Mucosa of rectum (tissue), 2 donors: ENCODE measurements at regions not wholly inside any gene's neighbourhood (a gene's known extent, or its start where the extent isn't known, plus 50 kb on each side); places are given as distances from the start of the nearest gene placed in this dataset.
"Not testable (repeated sequence)": the region's sequence is repeated elsewhere in the genome, so short reads cannot be mapped to it uniquely, and the experiment has no call there.

Source experiments
- H3K27ac ChIP-seq, 2 donors: one replicate each; pipeline ENCODE4 v1.7.0; 2013; ENCODE audit warnings: inconsistent platforms in 2 of 2, low read depth in 2 of 2, low read length in 2 of 2
- H3K27me3 ChIP-seq, 2 donors: one replicate each; pipeline ENCODE4 v1.7.0; 2013; ENCODE audit warnings: low read length in 2 of 2; ENCODE audit not compliant: control insufficient read depth in 2 of 2, insufficient read depth in 2 of 2
- H3K36me3 ChIP-seq, 2 donors: one replicate each; pipeline ENCODE4 v1.7.0; 2013; ENCODE audit warnings: low read length in 2 of 2; ENCODE audit not compliant: control insufficient read depth in 2 of 2, insufficient read depth in 2 of 2
- H3K4me1 ChIP-seq, 2 donors: one replicate each; pipeline ENCODE4 v1.7.0; 2013; ENCODE audit warnings: low read length in 2 of 2, mild to moderate bottlenecking in 1 of 2; ENCODE audit not compliant: control insufficient read depth in 2 of 2, insufficient read depth in 2 of 2
- H3K4me3 ChIP-seq, 2 donors: one replicate each; pipeline ENCODE4 v1.7.0; 2013; ENCODE audit warnings: low read length in 2 of 2
- H3K9ac ChIP-seq, 2 donors: one replicate each; pipeline ENCODE4 v1.7.0; 2013; ENCODE audit warnings: low read length in 2 of 2, low read depth in 1 of 2, mild to moderate bottlenecking in 1 of 2
- H3K9me3 ChIP-seq, 2 donors: one replicate each; pipeline ENCODE4 v1.7.0; 2013; ENCODE audit warnings: low read length in 2 of 2; ENCODE audit not compliant: control insufficient read depth in 2 of 2
- donor health status: healthy.
- donor health status: Normal muscosa, but diverticular disease.

DNA sequence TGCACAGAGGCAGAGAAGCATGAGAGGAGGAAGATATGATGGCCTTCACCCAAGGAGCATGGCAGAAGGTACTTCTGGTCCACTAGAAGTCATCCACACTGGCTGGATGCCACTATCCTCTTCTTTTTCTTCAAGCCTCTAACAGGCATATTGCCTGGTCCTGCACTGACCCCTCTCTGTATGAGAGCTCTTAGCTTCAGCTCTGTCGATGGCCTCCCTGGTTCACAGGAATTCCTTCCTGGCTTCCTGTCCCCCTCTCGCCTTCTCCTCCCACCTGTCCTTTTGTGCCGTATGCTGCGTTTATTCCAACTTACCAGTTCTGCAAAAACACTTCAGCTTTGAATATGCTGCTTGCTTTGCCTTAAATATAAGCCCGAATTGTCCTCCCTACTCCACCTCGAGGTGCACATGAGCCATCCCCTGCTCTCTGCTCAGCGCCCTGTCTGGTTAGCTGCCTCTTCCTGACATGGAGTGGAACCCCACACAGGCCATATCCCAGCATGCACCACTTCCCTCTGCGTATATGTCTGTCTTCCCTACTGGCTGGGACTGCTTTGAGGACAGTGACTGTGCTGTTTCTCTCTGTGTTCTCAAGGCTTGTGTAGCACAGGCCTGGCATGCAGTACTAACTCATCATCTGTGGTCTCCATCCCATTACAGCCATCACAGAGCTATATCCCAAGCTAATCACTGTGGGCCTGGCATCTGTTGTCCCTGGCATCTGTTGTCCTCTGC lies 474.9 kb downstream of the EIPR1 start:
- H3K9ac ChIP-seq: no peak overlapping the region
- H3K4me1 ChIP-seq: no peaks in the 10 kb centered on the region
- no peaks in the 10 kb centered on the region for H3K27me3 ChIP-seq
- no peaks in the 10 kb centered on the region for H3K9me3 ChIP-seq
- H3K4me3 ChIP-seq: no peak overlapping the region
- H3K36me3 ChIP-seq: no peaks in the 10 kb centered on the region
- no peak overlapping the region for H3K27ac ChIP-seq

DNA sequence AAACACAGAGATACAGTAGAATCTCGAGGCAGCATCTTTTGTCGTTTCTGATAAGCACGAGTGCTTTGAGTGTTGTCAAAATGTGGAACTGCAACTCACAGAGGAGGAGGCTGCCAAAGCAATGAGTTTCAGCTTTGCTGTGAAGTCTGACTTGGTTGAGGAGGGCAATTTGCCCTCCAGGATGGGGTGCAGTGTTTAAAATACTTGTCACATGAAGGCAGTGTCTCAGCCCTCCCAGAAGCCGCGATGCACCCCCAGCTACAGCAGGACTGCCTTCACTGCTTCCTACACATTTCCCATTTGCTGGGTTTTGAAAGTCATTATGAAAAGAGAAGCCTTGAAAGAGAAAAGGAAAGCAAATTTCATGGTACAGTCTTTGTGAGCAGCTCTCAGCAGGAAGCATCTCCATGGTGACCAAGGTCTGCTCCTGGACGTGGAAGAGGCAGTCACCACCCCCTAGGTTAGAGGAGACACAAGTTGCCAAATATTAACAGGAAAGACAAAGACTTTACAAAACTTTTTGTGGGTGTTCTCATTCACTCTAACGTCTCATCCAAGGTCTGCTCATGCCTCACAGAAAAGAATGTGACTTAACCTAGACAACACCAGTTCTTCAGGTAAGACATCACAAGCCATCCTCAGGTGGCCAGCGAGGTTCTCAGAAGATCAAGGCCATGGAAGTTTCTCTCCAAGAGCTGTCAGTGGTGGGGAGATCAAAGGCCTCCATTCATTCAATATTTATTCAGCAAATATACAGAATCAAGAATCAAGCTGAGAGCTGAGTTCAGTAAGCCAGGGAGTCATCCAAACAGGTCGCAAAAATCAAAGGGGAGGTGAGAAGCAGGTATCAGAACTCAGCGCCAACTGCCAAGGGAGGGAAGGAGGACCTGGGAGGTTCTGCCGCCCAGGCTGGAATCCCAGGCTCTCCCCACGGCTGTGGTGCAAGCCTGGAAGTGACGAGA lies 476.0 kb downstream of the EIPR1 start:
- Histone ChIP-seq H3K9me3 (no peaks in the 10 kb centered on the region), H3K27ac (no peak overlapping the region), H3K27me3 (no peaks in the 10 kb centered on the region), H3K36me3 (no peaks in the 10 kb centered on the region), H3K9ac (no peak overlapping the region), H3K4me1 (no peaks in the 10 kb centered on the region), H3K4me3 (peak overlapping the region in 1 of 2 donors; percentile 4)

DNA sequence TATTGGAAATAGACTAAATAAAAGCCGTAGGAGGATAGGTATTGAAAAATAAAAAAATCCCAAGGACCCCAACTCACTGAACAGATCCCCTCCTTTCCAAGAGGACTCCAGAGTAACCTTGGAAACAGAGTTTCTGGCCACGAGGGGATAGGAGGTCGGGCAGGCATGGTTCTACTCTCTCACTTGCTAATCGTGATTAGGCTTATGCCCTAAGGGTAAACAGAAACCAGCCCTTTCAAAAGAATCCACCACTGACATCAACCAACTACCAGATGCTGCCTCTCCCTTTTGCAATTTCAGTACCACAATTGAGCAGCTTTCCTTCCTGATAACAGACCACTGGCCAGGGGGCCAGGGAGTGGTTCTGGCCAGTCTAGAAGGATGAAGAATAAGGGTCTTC lies 477.8 kb downstream of the EIPR1 start:
- Histone ChIP-seq H3K9me3 (no peaks in the 10 kb centered on the region), H3K27ac (no peak overlapping the region), H3K4me1 (no peaks in the 10 kb centered on the region), H3K27me3 (no peaks in the 10 kb centered on the region), H3K9ac (no peak overlapping the region), H3K4me3 (no peak overlapping the region), H3K36me3 (no peaks in the 10 kb centered on the region)

DNA sequence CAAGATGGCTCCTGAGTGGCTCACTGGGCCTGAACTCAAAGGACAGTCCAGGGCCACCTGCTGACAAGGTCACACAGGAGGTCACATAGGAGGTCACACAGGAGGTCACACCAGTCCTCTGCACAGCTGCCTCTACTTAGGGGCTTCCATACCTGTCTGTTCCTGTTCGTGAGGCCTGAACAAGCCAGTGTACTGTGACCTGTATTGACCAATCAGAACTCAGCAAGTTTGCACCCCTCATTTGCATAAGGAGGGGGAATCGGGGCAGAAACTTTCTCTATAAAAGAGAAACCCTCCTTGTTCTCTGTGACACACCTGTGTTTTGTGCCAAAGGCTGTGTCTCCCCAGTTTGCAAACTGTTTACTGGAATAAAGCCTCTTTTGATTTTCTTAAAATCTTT lies 478.9 kb downstream of the EIPR1 start:
- H3K9ac ChIP-seq: no peak overlapping the region
- H3K4me3 ChIP-seq: no peak overlapping the region
- H3K4me1 ChIP-seq: no peaks in the 10 kb centered on the region
- no peaks in the 10 kb centered on the region for H3K36me3 ChIP-seq
- H3K9me3 ChIP-seq: no peaks in the 10 kb centered on the region
- H3K27ac ChIP-seq: no peak overlapping the region
- no peaks in the 10 kb centered on the region for H3K27me3 ChIP-seq

DNA sequence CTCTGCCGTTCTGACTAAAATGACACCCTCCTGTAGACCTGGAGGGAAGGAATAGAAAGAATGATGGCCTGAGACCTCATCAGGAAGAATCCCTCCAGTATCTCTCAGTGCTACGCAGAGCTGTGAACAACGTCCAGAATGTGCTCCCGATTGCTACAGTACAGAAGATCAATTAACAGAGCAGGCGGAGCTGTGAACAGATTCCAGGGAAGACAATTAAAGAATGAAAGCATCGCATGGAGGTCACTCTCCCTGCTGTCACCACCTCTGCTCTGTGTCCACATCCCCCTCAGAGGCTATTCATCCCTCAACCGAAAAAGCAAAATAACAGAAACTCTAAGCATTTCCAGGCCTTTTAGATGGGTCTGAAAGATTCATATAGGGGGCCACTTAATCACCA lies 481.0 kb downstream of the EIPR1 start:
- Histone ChIP-seq H3K9ac (no peak overlapping the region), H3K9me3 (no peaks in the 10 kb centered on the region), H3K4me1 (no peaks in the 10 kb centered on the region), H3K36me3 (no peaks in the 10 kb centered on the region), H3K27ac (no peak overlapping the region), H3K4me3 (no peak overlapping the region), H3K27me3 (no peaks in the 10 kb centered on the region)

DNA sequence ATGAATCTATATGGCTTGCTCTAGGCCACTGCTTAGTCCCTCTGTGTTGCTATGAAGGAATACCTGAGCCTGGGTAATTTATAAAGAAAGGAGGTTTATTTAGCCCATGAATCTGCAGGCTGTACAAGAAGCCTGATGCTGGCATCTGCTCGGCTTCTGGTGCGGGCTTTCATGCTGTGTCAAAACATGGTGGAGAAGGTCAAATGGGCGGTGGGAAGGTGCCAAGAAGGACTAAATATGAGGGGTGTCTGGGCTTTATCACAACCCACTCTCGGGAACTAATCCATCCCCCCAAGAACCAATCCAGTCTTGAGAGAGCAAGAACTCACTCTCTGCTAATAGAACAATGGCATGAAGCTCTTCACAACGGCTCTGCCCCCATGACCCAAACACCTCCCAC lies 481.6 kb downstream of the EIPR1 start:
- Histone ChIP-seq H3K27me3 (no peaks in the 10 kb centered on the region), H3K36me3 (no peaks in the 10 kb centered on the region), H3K9ac (no peak overlapping the region), H3K4me1 (no peaks in the 10 kb centered on the region), H3K27ac (no peak overlapping the region), H3K9me3 (no peaks in the 10 kb centered on the region), H3K4me3 (no peak overlapping the region)

DNA sequence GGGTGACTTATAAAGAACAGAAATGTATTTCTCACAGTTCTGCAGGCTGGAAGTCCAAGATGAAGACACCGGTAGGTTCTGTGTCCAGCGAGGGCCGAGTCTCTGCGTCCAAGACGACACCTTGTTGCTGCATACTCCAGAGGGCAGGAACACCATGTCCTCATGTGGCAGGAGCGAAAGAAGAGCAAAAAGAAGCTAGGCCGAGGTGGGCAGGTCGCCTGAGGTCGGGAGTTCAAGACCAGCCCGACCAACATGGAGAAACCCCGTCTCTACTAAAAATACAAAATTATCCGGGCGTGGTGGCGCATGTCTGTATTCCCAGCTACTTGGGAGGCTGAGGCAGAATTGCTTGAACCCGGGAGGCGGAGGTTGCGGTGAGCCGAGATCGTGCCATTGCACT lies 483.6 kb downstream of the EIPR1 start:
- H3K4me3 ChIP-seq, H3K9me3 ChIP-seq, H3K9ac ChIP-seq, H3K27ac ChIP-seq, H3K4me1 ChIP-seq, H3K27me3 ChIP-seq, H3K36me3 ChIP-seq: not testable (repeated sequence)

DNA sequence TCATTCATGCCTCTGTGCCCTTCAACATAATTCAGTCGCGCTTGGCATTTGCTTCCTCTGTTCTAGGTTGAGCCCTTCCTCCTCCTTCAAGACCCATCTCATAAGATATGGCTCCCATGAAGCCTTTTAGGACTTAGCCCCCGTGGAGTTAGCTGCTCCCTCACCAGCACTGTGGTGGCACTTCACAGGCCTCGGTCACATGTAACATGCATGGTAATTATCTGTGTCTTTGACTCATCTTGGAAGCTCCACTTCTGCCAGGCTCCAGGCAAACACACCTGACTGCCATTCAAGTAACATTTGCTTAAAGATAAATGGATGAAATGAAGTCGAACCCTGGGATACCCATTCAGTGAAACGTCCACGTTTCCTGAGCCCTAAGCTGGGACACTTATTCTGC lies 484.7 kb downstream of the EIPR1 start:
- Histone ChIP-seq H3K4me1 (no peaks in the 10 kb centered on the region), H3K36me3 (no peaks in the 10 kb centered on the region), H3K27ac (no peak overlapping the region), H3K9ac (no peak overlapping the region), H3K4me3 (no peak overlapping the region), H3K27me3 (no peaks in the 10 kb centered on the region), H3K9me3 (no peaks in the 10 kb centered on the region)

DNA sequence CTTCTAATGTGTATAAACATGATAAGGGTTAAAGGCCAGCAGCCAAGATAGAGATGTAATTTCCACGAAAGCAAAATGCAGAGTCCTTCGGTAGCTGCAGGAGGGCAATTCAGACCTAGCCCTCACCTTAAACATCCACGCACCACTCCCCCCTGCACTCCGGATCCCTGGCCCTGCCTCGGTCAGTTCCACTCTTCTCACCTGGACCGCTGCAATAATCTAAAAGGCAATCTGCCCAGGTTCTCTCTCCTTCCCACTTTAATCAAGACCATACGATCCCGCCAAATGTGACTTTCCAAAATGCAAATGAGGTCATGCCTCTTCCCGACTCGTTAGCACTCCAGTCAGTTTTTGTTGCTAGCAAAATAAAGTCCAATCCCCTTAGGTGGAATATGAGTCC lies 485.2 kb downstream of the EIPR1 start:
- Histone ChIP-seq H3K9ac (no peak overlapping the region), H3K4me3 (no peak overlapping the region), H3K4me1 (no peaks in the 10 kb centered on the region), H3K9me3 (no peaks in the 10 kb centered on the region), H3K27ac (no peak overlapping the region), H3K27me3 (no peaks in the 10 kb centered on the region), H3K36me3 (no peaks in the 10 kb centered on the region)

DNA sequence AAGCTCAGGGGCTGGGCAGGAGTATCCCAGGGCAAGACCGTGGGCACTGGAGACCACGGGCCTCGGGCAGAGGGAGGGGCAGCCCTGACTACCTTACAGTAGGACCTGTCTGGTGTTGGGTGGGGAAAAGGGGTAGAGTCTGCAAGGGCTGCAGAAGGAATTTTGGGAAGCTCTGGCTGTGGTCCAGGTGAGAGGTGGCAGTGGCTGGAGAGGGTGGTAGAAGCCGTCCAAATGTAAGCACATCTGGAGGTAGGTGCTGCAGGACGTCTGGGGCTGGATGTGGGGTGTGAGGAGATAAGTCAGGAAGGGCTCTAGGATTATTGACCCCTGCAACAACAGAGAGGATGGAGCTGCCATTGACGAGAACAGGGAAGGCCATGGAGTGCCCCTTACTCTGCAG lies 486.7 kb downstream of the EIPR1 start:
- H3K9me3 ChIP-seq: no peaks in the 10 kb centered on the region
- H3K36me3 ChIP-seq: no peaks in the 10 kb centered on the region
- H3K9ac ChIP-seq: no peak overlapping the region
- H3K27ac ChIP-seq: no peak overlapping the region
- H3K4me1 ChIP-seq: no peaks in the 10 kb centered on the region
- no peaks in the 10 kb centered on the region for H3K27me3 ChIP-seq
- H3K4me3 ChIP-seq: no peak overlapping the region
